Thyroid gland (tissue), 4 donors: ENCODE measurements at regions not wholly inside any gene's neighbourhood (a gene's known extent, or its start where the extent isn't known, plus 50 kb on each side); places are given as distances from the start of the nearest gene placed in this dataset.

Experiments used
- CTCF ChIP-seq, 6 experiments: fragments of 200-600 bp in 3 of 6; fragments of 450-650 bp in 3 of 6; sonication (generic) in 3 of 6; IDR thresholded peaks; one replicate each; pipeline ENCODE4 v1.5.1; 2016 to 2019; ENCODE audit warnings: antibody characterized with exemption in 6 of 6, mild to moderate bottlenecking in 2 of 6, inconsistent platforms in 1 of 6, moderate library complexity in 1 of 6
- POLR2A ChIP-seq, 2 donors: fragments of 450-650 bp; IDR thresholded peaks; one replicate each; pipeline ENCODE4 v1.6.1; 2017; ENCODE audit warnings: antibody characterized with exemption in 2 of 2, mild to moderate bottlenecking in 2 of 2, moderate library complexity in 1 of 2

- no peak for TF ChIP-seq CTCF (IDR thresholded peaks at IDR 0.05)
- no peak for TF ChIP-seq POLR2A (IDR thresholded peaks at IDR 0.05)
These were observed 458.1 kb upstream of the PCDH10 start for GRCh38 chr4:132691026-132691425.
